KBM-7 (cell line): ENCODE measurements at regions not wholly inside any gene's neighbourhood (a gene's known extent, or its start where the extent isn't known, plus 50 kb on each side); places are given as distances from the start of the nearest gene placed in this dataset.
A peak's percentile ranks its signal among the peaks of the same experiment; 100 is the strongest.

Source experiments
- DNase-seq: peaks from one replicate; pipeline ENCODE4 v3.0.0-alpha.2; 2015
- in situ Hi-C: fragments of 300-500 bp; cut with MboI; formaldehyde crosslinking; loops from 2 replicates; pipeline ENCODE4 v1.14.3; 2020; ENCODE audit warnings: low sequenced_read_pairs, low pct_unique_long_range_greater_than_20kb, mixed read lengths

GRCh38 chr9:105131981-105132380, 112.5 kb upstream of the SLC44A1 start:
- DNase-seq = no peak
- in situ Hi-C loops = no loop called here

- no peak for DNase-seq
Observed at GRCh38 chr9:105132606-105133005, 111.8 kb upstream of the SLC44A1 start.

DNA sequence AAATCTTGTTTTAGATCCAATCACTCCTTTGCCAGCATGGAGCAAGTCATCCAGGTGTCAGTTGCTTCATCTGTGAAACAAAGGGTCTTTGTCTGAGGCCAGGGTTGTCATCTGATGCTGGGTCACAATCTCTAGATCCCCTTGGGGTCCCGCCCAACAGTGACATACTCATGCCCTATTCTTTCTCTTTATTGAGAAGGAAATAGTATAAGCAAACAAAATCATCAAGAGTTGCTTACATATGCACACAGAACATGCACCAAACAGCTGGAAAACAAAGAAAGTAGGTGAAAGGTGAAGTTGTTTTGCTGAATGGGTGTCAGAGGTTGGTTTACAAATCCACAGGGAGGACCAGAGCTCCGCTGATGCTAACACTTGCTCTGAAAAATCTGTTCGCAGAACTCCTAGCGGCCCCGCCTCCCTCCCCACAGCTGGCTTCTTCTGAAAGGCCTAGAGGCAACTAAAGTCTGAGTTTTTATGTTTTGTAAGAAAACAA, 106.1 kb upstream of the SLC44A1 start:
- no peak for DNase-seq
- in situ Hi-C loops = no loop called here

More at GRCh38 chr9:105132606-105133005, 111.8 kb upstream of the SLC44A1 start:
- in situ Hi-C loops = no loop called here

DNA sequence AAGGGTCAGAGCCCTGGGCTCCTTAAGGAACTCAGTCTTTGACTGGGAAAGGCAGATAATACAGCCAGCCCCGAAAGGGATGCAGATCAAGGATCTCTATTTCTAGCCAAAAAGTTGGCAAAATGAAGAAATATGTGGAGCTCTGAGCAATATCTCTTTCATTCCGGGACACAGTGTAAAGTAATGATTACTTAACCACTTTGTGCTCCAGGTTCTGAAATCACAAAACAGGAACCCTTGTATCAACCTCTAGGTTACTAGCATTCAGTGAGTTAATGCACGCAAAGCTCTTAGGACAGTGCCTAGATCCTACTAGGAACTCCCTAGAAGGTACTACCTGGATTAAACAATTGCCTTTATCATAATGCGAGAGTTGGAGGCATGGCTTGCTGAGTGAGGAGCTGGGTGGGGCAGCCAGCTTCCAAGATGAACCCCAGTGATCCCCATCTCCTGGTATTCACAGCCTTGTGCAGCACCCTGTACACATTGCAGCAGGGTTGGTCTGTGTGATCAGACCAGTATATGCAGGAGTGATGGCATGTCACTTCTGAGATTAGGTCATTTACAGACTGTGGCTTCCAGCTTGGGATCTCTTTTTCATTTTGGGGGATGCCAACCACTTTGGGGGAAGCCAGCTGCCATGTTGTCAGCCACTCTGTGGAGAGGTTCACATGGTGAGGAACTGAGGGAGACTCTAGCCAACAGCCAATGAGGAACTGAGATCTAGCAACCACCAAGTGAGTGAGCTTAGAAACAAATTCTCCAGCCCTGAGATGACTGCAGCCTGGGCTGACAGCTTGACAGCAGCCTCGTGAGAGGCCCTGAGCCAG, 103.1 kb upstream of the SLC44A1 start:
- in situ Hi-C loops = no loop called here
- no peak for DNase-seq

DNA sequence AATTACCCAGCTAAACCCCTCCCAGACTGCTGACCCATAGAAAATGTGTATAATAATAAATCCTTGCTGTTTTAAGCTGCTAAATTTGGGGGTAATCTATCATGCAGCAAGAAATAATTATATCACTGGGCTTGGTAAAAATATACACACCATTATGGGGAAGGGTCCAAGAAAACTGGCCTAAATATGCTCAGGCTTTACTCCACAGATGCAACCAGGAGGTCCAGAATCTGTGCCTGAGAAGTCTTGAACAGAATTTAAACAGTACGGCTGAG, 102.5 kb upstream of the SLC44A1 start:
- no peak for DNase-seq
- in situ Hi-C loops = no loop called here

GRCh38 chr9:105142406-105143135, 101.9 kb upstream of the SLC44A1 start:
- no peak for DNase-seq
- in situ Hi-C loops = no loop called here

DNA sequence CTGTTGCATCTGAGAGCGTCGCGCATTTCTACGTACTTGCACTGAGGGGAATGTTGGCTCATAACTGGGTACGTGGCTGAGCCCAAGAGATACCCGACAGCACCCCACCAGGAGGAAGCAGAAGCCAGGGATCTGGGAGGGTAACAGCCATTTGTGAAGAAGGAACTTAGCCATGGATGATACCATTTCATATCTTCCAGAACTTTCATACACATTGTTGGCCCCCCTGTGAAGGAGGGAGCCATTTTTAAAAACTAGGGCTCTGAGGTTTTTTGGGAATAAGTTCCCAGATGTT, 101.4 kb upstream of the SLC44A1 start:
- no peak for DNase-seq
- in situ Hi-C loops = no loop called here

GRCh38 chr9:105144076-105144475, 100.4 kb upstream of the SLC44A1 start:
- in situ Hi-C loops = no loop called here
- DNase-seq = no peak

- in situ Hi-C loops = no loop called here
- no peak for DNase-seq
Observed at GRCh38 chr9:105144841-105145240, 99.6 kb upstream of the SLC44A1 start.

DNA sequence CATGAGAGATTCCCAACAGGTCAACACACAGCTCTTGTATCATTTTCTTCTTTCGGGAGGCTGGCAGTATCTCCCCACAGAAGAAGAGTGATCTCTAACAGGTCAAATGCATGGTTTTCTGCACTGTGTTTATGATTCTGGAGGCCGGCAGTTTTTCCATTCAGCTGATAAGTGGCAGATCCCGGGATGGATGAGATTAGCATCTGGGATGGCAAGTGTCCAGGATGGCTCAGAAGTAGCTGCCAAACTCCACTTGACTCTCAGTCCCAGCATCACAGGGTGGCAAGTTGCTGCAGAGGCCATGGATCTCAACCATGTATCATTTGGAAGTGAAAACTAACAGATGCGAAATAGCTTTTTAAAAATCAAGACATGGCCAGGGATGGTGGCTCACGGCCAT, 97.8 kb upstream of the SLC44A1 start:
- in situ Hi-C loops = no loop called here
- no peak for DNase-seq

DNA sequence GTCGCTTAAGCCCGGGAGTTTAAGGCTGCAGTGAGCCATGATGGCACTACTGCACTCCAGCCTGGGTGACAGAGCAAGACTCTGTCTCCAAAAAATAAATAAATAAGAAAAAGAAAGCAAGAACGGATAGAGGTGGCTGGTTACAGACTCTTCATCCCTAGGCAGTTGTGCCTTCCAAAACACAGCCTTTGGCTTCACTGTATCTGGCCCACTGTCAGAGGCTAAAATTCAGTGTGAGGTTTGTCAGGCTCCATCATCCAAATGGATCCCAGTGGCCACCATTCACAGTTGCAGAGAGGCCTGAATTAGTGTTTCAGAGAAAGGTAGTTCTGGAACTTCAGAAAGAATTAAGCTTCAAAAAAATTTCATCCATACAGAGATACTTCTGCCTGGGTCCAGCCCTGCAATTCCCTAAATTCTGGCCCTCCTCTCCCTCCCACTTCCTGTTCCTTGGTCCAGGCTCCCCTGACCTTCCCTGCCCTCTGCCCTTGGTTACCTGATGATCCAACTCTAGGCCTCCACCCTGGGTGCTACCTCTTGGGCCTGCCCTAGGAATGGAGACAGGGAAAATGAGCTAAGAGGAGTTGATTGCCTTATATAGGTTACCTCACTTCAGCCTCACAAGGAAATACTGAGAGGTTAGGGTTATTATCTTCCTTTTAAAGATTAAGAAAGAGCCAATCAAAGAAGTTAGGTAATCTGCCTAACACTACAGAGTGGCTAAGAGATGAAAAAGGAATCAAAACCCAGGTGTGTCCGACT, 97.2 kb upstream of the SLC44A1 start:
- in situ Hi-C loops = no loop called here

DNA sequence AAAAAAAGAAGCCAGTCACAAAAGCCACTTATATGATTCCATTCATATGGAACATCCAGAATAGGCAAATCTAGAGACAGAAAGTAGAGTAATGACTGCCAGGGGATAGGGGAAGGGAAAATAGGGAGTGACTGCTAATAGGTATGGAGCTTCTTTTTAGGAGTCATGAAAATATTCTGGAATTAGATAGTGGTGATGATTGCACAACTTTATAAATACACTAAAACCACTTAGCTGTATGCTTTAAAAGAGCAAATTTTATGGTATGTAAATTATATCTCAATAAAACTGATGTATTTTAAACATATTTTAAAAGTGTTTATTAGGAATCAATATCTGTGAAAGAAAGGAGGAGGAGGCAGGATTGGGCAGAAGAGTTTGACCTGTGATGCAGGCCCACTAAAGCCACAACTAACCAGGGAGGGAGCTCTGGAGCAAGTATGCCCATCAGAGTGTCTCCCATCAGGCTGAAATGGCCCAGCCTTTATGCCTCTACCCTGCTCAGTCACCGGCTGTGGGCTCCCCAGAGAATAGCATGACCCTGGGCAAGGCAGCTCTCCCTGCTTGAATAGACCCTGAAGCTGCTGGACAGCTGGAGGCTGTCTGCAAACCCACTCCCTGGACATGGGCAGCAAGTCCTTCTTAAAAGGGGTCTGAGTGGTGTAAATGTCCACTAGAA, 96.0 kb upstream of the SLC44A1 start:
- in situ Hi-C loops = no loop called here
- no peak for DNase-seq

More for the DNA sequence above, 97.2 kb upstream of the SLC44A1 start:
- DNase-seq = no peak

DNA sequence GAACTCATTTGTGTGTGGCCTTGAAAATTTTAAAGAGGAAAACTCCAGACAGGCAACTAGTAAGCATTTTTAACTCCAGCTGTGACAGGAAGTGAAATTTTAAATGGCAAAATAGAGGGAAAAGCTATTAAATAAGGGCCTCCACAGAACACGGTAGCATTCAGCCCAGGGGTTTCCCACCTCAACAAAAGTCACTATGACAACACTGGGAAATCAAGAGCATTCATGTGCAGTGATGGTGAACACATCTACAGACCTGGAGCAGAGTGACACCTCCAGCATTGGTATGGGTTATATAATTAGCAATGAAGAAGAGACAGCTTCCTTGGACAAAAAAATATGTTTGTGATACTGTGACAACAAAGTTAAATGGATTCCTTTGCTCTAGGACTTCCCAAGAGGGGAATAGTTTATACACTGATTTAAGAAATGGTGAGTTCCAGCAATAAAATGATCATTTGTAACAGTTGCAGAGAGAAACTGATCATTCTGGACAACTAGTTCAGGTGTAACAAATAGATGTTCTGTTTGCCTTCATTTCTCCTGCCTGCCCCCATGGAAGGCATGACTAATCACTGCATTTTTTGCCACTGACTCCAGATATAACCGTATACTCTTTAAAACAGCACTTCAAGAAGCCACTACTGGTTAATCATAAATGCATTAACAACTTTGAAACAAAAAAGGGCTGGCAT, 93.3 kb upstream of the SLC44A1 start:
- in situ Hi-C loops = loop anchor here (25.0 kb wide), 1 partner anchor 261 kb away; no protein-coding TSS in a partner anchor
- no peak for DNase-seq

GRCh38 chr9:105151686-105151995, 92.8 kb upstream of the SLC44A1 start:
- in situ Hi-C loops = loop anchor here (25.0 kb wide), 1 partner anchor 261 kb away; no protein-coding TSS in a partner anchor
- no peak for DNase-seq

GRCh38 chr9:105154723-105155191, 89.7 kb upstream of the SLC44A1 start:
- in situ Hi-C loops = loop anchor here (25.0 kb wide), 1 partner anchor 258 kb away; no protein-coding TSS in a partner anchor
- DNase-seq = peak; percentile 39

- DNase-seq = peak; percentile 56
- in situ Hi-C loops = loop anchor here (25.0 kb wide), 1 partner anchor 255 kb away; no protein-coding TSS in a partner anchor
Observed at GRCh38 chr9:105157171-105157583, 87.3 kb upstream of the SLC44A1 start.

- no peak for DNase-seq
- in situ Hi-C loops = loop anchor here (25.0 kb wide), 1 partner anchor 254 kb away; no protein-coding TSS in a partner anchor
Observed at GRCh38 chr9:105158020-105158419, 86.4 kb upstream of the SLC44A1 start.

GRCh38 chr9:105158898-105159297, 85.6 kb upstream of the SLC44A1 start:
- in situ Hi-C loops = loop anchor here (25.0 kb wide), 1 partner anchor 253 kb away; no protein-coding TSS in a partner anchor

More at GRCh38 chr9:105158898-105159297, 85.6 kb upstream of the SLC44A1 start:
- no peak for DNase-seq
